ENCODE measurements at regions not wholly inside any gene's neighbourhood (a gene's known extent, or its start where the extent isn't known, plus 50 kb on each side); places are given as distances from the start of the nearest gene placed in this dataset.
"Not testable (repeated sequence)": the region's sequence is repeated elsewhere in the genome, so short reads cannot be mapped to it uniquely, and the experiment has no call there.

DNA sequence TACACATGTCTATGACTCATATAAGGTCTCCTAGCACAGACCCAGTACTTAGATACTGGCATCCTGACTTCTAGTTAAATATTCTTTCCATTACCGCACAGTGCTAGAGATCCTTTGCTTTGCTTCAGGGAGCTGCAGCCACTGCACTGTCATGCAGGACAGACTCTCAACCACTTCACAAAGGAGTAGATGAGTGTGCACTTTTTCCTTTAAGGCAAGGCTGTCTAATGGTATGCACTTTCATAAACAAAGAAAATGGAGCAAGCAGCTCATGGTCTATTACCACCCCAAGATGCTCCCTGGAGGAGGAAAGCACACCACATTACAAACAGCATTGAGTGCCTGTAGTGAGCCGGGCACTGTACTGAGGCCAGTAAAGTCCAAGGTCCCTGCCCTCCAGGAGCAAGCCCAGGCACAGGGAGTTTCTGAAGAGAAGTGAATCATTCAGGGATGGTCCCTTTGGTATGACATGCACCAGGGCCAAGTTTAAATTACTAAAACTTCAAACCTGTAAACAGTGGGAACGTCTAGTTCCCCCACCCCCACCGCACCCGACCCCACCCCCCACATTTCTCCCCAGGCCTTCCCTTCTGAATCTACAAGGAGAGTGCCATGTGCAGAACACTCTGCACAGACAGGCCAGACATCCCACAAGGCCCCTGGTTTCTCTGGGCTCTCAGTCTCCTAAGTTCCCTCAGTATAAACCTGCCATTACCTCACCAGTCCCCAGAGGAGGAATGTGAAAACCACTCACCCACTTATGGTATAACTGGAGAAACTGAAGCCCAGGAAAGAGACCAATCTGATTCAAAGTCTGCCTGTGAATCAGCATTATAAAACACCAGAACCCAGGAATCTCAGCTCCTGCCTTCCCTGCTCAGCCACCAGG is 107.8 kb upstream of the BCL6 start:
- no peak for DNase-seq (ENCODE audit: low read depth in 2 of 2)

DNA sequence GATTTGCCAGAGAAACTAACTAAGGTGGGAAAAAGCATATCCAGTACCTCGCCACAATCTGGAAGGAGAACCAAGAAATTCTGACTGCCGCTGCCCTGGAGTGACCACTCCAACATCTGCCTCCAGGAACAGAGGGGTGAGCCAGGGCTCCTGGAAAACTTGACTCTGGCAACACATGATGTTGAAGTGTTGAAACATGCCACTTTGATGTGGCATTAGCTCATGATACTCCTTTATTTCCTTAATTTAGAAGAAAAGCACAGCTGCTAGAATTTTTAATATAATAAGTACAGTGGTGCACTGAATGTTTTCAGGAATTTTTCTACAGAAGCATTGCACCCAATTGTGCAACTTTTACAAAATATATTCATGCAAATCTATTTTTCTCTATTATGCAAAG is 109.9 kb upstream of the BCL6 start:
- DNase-seq (ENCODE audit: low read depth in 2 of 2) = no peak

GRCh38 chr3:187856555-187856954 is 111.3 kb upstream of the BCL6 start:
- DNase-seq (ENCODE audit: low read depth in 2 of 2) = no peak

- no peak for DNase-seq (ENCODE audit: low read depth in 2 of 2)
Observed at GRCh38 chr3:187858041-187858440, 112.8 kb upstream of the BCL6 start.

DNA sequence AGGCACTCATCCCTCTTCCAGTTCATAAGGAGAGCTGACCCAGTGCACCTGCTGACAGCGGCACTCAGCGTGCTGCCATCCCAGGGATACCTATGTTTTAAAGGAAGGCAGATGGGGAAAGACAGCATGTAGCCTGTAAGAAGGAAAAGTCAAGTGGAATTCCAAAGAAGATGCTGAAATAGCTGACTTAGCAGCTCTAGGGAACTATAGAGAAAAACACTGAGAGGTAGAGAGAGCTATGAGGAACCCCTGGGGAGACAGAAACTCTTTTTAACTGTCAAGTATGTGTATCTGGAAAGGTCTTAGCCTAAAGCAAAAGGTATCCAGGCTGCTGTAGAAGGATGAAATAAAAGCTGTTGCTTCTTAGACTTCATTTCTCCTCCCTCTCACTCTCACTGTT is 113.4 kb upstream of the BCL6 start:
- DNase-seq (ENCODE audit: low read depth in 2 of 2) = no peak

DNA sequence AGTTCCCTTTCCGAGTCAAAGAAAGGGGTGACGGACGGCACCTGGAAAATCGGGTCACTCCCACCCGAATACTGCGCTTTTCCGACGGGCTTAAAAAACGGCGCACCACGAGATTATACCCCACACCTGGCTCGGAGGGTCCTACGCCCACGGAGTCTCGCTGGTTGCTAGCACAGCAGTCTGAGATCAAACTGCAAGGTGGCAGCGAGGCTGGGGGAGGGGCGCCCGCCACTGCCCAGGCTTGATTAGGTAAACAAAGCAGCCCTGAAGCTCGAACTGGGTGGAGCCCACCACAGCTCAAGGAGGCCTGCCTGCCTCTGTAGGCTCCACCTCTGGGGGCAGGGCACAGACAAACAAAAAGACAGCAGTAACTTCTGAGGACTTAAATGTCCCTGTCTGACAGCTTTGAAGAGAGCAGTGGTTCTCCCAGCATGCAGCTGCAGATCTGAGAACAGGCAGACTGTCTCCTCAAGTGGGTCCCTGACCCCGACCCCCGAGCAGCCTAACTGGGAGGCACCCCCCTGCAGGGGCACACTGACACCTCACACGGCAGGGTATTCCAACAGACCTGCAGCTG is 117.5 kb upstream of the BCL6 start:
- DNase-seq (ENCODE audit: low read depth in 2 of 2) = not testable (repeated sequence)

DNA sequence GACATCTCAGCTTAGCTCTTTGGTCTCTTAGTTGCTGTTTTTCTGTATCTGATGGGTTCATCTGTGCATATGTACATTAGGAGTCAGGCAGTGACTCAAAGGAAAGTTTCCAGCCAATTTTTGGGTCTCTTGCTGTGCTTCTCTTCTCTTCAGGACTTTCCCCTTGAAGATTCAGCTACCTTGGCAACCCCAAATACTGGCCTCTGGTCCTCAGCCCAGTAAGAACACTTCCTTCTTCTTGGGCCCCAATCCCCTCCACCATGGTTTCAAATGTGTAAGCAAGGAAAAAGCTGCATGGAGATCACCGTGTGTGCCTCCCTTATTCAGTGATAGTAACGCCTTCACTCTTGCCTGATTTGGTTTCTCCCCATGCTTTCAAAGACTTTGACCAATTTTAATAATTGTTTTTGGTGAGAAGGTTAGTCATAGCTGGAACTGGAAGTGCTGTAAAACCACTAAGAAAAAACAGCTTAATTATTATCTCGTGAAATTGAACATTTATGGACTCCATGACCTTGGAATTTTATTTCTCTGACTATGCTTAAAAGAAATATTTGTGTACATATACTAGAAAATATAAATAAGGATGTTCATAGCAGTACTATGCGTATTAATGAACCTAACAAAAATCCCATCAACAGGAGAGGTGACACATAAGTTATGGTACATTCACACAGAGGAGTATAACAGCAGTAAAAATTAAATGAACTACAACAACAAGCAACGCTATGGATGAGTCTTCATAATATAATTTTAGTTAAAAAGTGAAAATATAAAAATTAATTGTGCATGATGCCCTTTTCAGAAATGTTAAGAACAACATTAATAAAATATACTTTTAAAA is 125.3 kb upstream of the BCL6 start:
- no peak for DNase-seq (ENCODE audit: low read depth in 2 of 2)

DNA sequence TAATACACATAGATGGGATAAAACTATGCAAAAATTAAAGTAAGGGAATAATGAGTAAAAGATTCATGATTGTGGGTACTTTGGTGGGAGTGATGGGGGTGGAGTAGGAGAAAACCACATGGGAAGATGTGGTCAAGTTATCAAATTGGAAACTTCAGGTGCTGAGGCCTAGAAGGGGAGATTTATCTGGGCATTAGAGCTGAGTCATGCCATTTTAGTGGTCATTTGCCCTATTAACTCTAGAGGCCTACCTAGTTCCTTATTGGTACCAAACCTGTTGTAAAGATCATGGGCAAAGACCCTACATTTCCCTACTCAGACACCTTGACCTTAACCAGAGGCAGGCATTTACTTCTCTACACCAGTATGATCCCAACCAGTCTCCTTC is 125.9 kb upstream of the BCL6 start:
- no peak for DNase-seq (ENCODE audit: low read depth in 2 of 2)

- no peak for DNase-seq (ENCODE audit: low read depth in 2 of 2)
Observed at GRCh38 chr3:187871848-187872247, 126.6 kb upstream of the BCL6 start.

DNA sequence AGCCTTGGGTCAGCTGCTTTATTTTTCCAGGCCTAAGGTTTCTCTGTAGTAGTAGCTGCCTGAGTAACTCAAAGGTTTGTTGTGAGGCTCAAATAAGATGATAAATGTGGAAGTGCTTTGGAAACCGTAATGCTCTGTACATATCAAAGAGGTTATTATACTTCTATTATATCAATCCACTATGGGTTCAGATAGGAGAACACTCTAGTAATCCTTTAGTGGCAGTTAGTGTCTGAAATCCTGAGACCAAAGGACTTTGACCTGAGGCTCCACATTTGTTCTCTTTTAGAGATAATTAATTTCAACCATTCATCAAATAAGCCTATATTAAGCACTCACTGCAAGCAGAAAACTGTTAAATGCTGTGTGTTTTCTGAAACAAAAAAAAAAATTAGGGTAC is 128.6 kb upstream of the BCL6 start:
- DNase-seq (ENCODE audit: low read depth in 2 of 2) = no peak

DNA sequence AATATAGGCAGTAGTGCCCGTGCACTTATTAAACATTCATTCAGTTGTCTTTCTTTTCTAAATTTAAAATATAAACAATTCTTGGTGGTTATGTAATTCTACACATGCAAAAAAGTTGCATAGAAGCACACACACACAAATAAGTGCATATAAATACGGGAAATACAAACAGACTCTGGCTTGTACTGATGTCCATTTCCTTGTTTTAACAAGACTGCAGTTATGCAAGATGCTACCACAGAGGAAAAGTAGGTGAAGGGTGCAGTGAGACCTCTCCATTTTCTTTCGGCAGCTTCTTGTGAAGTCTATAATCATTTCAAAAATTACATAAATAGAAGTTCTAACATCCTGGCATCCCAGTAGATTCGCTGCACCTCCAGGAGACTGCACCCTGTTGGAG is 130.6 kb upstream of the BCL6 start:
- DNase-seq (ENCODE audit: low read depth in 2 of 2) = no peak

DNA sequence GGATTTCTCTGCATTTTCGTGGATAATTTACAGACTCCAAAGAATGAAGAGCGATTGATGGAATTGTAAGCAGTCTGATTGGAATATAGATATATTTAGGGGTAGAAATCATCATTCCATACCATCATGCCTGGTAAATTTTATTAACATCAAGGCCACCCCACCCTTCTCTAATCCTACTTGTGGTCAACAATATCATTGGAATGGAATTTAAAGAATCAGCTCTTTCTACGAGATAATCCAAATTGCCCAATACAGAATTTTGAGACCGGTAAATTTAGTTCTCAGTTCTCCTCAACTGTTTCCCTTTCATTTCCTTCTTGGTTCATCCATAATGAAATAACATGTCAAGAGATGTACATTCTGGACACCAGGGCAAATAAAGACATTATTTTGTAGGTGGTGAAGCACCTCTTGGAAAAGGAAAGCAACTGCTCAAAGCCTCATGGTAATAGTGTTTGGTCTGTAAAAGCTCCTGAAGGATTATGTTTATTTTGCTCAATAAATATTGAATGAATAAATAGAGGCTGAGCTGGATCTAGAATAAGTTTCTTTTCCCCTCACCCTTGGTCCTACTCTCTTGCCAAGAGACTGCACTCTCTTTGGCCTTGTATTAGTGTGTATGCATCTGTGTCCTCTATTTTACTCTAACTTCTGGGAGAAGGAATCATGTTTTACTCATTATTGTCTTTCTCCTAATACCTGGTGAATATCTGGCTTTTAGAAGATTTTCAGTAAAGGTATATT is 133.7 kb upstream of the BCL6 start:
- no peak for DNase-seq (ENCODE audit: low read depth in 2 of 2)

DNA sequence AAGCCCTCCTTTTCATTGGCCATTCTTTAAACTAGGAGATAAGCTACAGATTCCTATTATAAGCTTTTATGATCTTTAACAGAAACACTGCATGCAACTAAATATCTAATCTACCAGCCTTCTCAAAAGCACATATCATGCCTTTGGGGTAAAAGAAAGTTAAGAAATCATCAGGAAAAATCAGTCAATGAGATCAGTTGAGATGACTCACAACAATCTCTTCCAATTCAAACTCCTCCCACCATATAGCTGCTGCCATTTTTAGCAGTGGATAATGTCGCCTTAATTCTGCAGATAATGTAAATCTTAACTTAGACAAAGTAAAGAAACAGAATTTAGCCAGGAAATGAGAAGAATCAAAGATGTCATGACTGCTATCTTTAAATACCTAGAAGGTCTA is 135.2 kb upstream of the BCL6 start:
- DNase-seq (ENCODE audit: low read depth in 2 of 2) = no peak

- no peak for DNase-seq (ENCODE audit: low read depth in 2 of 2)
Observed at GRCh38 chr3:187880851-187881250, 135.6 kb upstream of the BCL6 start.

DNA sequence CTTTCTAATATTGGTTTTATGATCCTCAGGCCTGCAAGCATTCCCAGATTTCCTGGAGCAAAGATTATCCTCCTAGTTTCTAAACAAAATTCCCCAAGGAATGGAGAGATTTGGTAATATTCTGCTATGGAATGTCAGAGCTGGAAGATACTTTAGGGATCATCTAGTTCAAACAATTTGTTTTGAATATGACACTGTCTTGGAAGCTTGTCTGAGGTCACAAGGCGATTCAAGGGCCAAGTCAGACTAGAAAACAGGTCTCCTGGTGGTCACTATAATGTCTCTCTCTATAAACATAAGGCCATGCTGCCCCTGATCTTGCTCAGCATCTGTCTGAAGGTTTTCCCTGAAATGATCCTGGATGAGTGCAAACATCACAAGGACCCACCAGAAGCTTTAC is 143.4 kb upstream of the BCL6 start:
- DNase-seq (ENCODE audit: low read depth in 2 of 2) = no peak

DNA sequence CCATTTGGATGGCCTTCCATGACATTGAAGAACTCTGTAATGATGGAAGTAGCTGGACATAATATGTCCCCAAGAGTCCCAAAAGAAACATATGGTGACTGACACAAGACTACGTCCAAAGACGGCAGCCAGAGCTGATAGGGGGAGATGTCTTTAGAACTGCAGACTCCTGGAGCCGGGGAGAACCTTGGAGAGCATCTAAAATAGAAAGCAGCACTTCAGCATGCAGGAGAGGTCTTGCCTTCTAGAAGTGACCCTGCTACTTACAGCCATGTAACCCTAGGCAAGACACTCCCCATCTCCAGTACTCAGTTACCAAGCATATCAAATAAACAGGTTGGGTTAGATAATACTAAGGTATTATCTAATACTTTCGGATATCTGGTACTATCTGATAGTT is 143.8 kb upstream of the BCL6 start:
- DNase-seq (ENCODE audit: low read depth in 2 of 2) = no peak

- no peak for DNase-seq (ENCODE audit: low read depth in 2 of 2)
Observed at GRCh38 chr3:187889601-187890404, 144.5 kb upstream of the BCL6 start.

GRCh38 chr3:187890405-187890752 is 145.1 kb upstream of the BCL6 start:
- not testable (repeated sequence) for DNase-seq (ENCODE audit: low read depth in 2 of 2)

DNA sequence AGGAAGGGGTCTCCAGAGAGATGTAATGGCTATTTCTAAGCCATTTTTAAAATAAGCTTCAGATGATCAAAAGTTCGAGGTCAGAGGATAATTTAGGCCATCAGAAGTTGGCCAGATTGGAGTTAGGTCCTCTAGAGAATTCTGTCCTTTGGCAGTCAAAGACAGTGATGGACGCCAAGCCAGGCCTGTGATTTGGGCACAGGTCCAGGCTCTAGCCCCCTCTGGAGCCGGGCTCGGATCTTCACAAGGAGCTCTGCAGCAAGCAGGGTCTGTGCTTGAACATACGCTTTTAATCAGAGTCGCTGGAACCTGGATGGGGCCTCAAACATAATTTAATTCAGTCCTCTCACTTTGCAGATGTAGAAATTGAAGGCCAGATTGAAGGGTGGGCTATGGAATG is 151.4 kb upstream of the BCL6 start:
- DNase-seq (ENCODE audit: low read depth in 2 of 2) = no peak

DNA sequence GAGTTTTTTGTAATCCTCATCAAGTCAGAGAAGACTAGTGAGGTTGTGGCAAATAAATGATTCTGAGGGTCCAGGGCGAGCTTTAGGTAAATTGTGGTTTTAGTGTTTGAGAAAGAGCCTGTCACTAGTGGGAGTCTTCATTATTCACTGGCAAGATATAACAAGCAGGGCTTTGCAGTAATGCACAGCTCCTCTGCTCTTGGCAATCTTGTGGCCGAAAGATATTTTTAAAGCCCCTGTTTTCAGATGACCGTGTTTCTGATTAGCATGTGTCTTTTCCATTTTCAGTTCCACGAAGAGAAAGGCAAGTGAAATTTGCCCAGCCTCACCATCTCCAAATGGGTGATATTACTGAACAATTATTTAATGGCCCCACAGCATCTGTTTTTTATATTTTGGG is 154.0 kb upstream of the BCL6 start:
- no peak for DNase-seq (ENCODE audit: low read depth in 2 of 2)
